ENCODE measurements at regions not wholly inside any gene's neighbourhood (a gene's known extent, or its start where the extent isn't known, plus 50 kb on each side); places are given as distances from the start of the nearest gene placed in this dataset.
"Not testable (repeated sequence)": the region's sequence is repeated elsewhere in the genome, so short reads cannot be mapped to it uniquely, and the experiment has no call there.

DNA sequence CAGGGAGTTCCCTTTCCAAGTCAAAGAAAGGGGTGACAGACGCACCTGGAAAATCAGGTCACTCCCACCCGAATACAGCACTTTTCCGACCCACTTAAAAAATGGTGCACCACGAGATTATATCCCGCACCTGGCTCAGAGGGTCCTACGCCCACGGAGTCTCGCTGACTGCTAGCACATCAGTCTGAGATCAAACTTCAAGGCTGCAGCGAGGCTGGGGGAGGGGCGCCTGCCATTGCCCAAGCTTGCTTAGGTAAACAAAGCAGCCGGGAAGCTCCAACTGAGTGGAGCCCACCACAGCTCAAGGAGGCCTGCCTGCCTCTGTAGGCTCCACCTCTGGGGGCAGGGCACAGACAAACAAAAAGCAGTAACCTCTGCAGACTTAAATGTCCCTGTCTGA, 277.8 kb upstream of the ARHGAP42 start:
- H2AFZ ChIP-seq (ENCODE audit: low read length); H3K4me2 ChIP-seq (ENCODE audit: low read depth, low read length, poor library complexity, severe bottlenecking); H3K9me3 ChIP-seq (ENCODE audit: insufficient read depth, low read depth, low read length); H3F3A ChIP-seq (ENCODE audit: low read depth); H3K4me3 ChIP-seq (ENCODE audit: low read length, poor library complexity, severe bottlenecking); H3K36me3 ChIP-seq (ENCODE audit: insufficient read depth, low read length); H4K20me1 ChIP-seq (ENCODE audit: insufficient read depth, low read length, poor library complexity, severe bottlenecking); H3K27me3 ChIP-seq (ENCODE audit: insufficient read depth, low read length, poor library complexity, severe bottlenecking); H3K79me2 ChIP-seq (ENCODE audit: insufficient read depth, low read length); H3K9ac ChIP-seq (ENCODE audit: low read depth, low read length, poor library complexity, severe bottlenecking); H3K9me2 ChIP-seq (replicated peaks; ENCODE audit: low read depth, low read length); H3K4me1 ChIP-seq (ENCODE audit: insufficient read depth, low read length, poor library complexity, severe bottlenecking): not testable (repeated sequence)

DNA sequence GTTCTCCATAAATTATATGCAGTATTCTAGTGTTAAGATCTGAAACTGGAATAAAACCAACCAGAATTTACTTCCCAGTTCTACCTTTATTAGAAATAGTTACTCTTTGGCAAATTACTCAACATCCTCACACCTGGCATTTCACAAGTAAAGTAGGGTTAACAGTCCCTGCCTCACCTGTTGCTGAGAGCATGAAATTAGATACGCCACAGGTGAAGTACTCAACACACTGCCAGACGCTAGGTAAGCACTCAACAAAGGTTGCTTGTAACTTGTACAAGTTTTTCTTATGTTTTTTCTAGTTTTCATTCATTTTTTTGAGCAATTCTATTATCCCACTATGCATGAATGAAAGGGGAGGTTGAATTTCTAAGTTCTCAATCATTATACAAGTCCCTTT, 267.6 kb upstream of the ARHGAP42 start:
- Histone ChIP-seq H3K9me2 (replicated peaks; ENCODE audit: low read depth, low read length) (no peaks in the 10 kb centered on the region), H3K4me1 (ENCODE audit: insufficient read depth, low read length, poor library complexity, severe bottlenecking) (no peaks in the 10 kb centered on the region), H4K20me1 (ENCODE audit: insufficient read depth, low read length, poor library complexity, severe bottlenecking) (no peaks in the 10 kb centered on the region), H2AFZ (ENCODE audit: low read length) (no peak overlapping the region), H3K79me2 (ENCODE audit: insufficient read depth, low read length) (no peaks in the 10 kb centered on the region), H3K27me3 (ENCODE audit: insufficient read depth, low read length, poor library complexity, severe bottlenecking) (no peaks in the 10 kb centered on the region), H3K9ac (ENCODE audit: low read depth, low read length, poor library complexity, severe bottlenecking) (no peak overlapping the region), H3F3A (ENCODE audit: low read depth) (no peaks in the 10 kb centered on the region), H3K36me3 (ENCODE audit: insufficient read depth, low read length) (no peaks in the 10 kb centered on the region), H3K9me3 (ENCODE audit: insufficient read depth, low read depth, low read length) (no peaks in the 10 kb centered on the region), H3K4me3 (ENCODE audit: low read length, poor library complexity, severe bottlenecking) (no peak overlapping the region), H3K4me2 (ENCODE audit: low read depth, low read length, poor library complexity, severe bottlenecking) (no peak overlapping the region)
- TF ChIP-seq, protein P1, sequence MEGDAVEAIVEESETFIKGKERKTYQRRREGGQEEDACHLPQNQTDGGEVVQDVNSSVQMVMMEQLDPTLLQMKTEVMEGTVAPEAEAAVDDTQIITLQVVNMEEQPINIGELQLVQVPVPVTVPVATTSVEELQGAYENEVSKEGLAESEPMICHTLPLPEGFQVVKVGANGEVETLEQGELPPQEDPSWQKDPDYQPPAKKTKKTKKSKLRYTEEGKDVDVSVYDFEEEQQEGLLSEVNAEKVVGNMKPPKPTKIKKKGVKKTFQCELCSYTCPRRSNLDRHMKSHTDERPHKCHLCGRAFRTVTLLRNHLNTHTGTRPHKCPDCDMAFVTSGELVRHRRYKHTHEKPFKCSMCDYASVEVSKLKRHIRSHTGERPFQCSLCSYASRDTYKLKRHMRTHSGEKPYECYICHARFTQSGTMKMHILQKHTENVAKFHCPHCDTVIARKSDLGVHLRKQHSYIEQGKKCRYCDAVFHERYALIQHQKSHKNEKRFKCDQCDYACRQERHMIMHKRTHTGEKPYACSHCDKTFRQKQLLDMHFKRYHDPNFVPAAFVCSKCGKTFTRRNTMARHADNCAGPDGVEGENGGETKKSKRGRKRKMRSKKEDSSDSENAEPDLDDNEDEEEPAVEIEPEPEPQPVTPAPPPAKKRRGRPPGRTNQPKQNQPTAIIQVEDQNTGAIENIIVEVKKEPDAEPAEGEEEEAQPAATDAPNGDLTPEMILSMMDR (conservative IDR thresholded peaks at IDR 0.05; ENCODE audit: low read length), result no peak
- no peak for TF ChIP-seq EZH2phosphoT487 (IDR thresholded peaks at IDR 0.05; ENCODE audit: borderline replicate concordance)

DNA sequence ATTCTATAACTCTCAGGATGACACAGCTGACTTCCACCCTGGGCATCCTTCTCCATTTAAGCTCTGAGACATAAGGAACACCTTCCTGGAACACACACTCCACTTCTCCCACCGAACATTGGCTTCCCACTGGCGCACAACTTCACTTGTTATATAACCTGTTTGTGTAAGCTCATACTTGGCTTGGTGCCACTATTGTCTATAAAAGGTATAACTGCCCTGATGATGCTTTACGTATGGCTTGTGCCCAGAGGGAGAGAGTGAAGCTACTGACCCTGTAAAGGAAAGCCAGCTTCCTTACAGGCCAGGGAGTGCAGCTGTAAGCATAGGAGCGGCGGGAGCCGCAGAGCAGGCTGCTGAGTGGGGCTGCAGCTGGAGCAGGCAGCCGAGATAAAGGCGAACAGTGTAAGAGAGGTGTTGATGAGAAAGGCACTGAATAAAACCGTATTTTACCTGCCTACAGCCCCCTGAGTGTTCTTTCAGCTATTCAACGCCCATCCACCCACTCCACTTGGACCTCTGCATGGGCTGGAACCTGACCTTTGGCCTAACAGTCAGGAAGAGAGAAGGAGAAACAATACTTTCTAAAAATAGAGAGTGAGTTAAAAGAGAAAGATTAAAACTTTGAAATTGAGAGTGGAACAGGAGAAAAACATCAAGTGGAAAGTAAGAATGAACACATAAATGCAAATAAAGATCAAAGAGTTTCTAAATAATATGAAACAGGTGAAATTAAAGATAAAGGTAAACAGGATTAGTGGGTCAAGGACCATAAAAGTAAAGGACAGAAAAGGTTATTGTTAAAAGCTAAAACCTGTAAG, 252.1 kb upstream of the ARHGAP42 start:
- no peak for TF ChIP-seq EZH2phosphoT487 (IDR thresholded peaks at IDR 0.05; ENCODE audit: borderline replicate concordance)
- TF ChIP-seq, protein P1 (conservative IDR thresholded peaks at IDR 0.05; ENCODE audit: low read length), result no peak
- Histone ChIP-seq H3K27me3 (ENCODE audit: insufficient read depth, low read length, poor library complexity, severe bottlenecking) (no peaks in the 10 kb centered on the region), H3K4me2 (ENCODE audit: low read depth, low read length, poor library complexity, severe bottlenecking) (no peak overlapping the region), H3K9me3 (ENCODE audit: insufficient read depth, low read depth, low read length) (no peaks in the 10 kb centered on the region), H3K4me3 (ENCODE audit: low read length, poor library complexity, severe bottlenecking) (no peak overlapping the region), H3K36me3 (ENCODE audit: insufficient read depth, low read length) (no peaks in the 10 kb centered on the region), H3F3A (ENCODE audit: low read depth) (no peaks in the 10 kb centered on the region), H3K4me1 (ENCODE audit: insufficient read depth, low read length, poor library complexity, severe bottlenecking) (no peaks in the 10 kb centered on the region), H3K79me2 (ENCODE audit: insufficient read depth, low read length) (no peaks in the 10 kb centered on the region), H2AFZ (ENCODE audit: low read length) (no peak overlapping the region), H4K20me1 (ENCODE audit: insufficient read depth, low read length, poor library complexity, severe bottlenecking) (no peaks in the 10 kb centered on the region), H3K9ac (ENCODE audit: low read depth, low read length, poor library complexity, severe bottlenecking) (no peak overlapping the region), H3K9me2 (replicated peaks; ENCODE audit: low read depth, low read length) (no peaks in the 10 kb centered on the region)

DNA sequence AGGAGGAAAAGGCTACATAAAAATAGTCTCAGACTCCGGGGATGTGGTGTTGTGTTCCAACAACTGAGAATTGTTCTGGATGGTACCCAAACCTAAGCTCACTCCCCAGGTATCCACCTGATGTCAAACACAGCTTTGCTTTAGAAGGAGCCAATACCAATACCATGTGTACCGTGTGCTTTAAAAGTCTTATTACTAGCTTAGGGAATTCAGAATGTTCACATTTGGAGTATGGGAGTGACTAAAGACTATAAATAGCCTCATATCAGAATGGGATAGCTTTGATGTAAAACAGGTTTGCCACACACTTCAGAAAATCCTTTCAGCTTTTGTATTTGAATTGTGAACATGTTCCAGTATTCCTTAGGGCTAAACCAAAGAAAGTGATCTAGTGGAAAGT, 248.7 kb upstream of the ARHGAP42 start:
- Histone ChIP-seq H3K4me3 (ENCODE audit: low read length, poor library complexity, severe bottlenecking) (no peak overlapping the region), H3K9me3 (ENCODE audit: insufficient read depth, low read depth, low read length) (no peaks in the 10 kb centered on the region), H3K9ac (ENCODE audit: low read depth, low read length, poor library complexity, severe bottlenecking) (no peak overlapping the region), H3K36me3 (ENCODE audit: insufficient read depth, low read length) (no peaks in the 10 kb centered on the region), H3K79me2 (ENCODE audit: insufficient read depth, low read length) (no peaks in the 10 kb centered on the region), H3K27me3 (ENCODE audit: insufficient read depth, low read length, poor library complexity, severe bottlenecking) (no peaks in the 10 kb centered on the region), H4K20me1 (ENCODE audit: insufficient read depth, low read length, poor library complexity, severe bottlenecking) (no peaks in the 10 kb centered on the region), H3K4me2 (ENCODE audit: low read depth, low read length, poor library complexity, severe bottlenecking) (no peak overlapping the region), H3K9me2 (replicated peaks; ENCODE audit: low read depth, low read length) (no peaks in the 10 kb centered on the region), H2AFZ (ENCODE audit: low read length) (no peak overlapping the region), H3K4me1 (ENCODE audit: insufficient read depth, low read length, poor library complexity, severe bottlenecking) (no peaks in the 10 kb centered on the region), H3F3A (ENCODE audit: low read depth) (no peaks in the 10 kb centered on the region)
- TF ChIP-seq, protein P1 (conservative IDR thresholded peaks at IDR 0.05; ENCODE audit: low read length), result no peak
- TF ChIP-seq EZH2phosphoT487 (IDR thresholded peaks at IDR 0.05; ENCODE audit: borderline replicate concordance), result no peak
